MCF 10A (cell line): ENCODE measurements at regions not wholly inside any gene's neighbourhood (a gene's known extent, or its start where the extent isn't known, plus 50 kb on each side); places are given as distances from the start of the nearest gene placed in this dataset.

Source experiments
- BruUV-seq: library from RNA; stranded (reverse); fragments of 400-500 nt; replicated peaks from 2 replicates; lab custom pipeline; 2021; lab: Mats Ljungman, UMichigan
- CTCF ChIA-PET: fragments of 300-600 bp; sonication (Branson Sonifier 250); formaldehyde crosslinking; extraction: SDS; loops from one replicate; lab custom pipeline; 2021; ENCODE audit warnings: antibody characterized with exemption, inconsistent platforms; lab: Yijun Ruan, JAX
- POLR2A ChIA-PET: fragments of 300-600, 350-650 bp; sonication (Branson Sonifier 250); formaldehyde crosslinking; extraction: SDS; loops from one replicate; lab custom pipeline; 2020; ENCODE audit warnings: antibody characterized with exemption, inconsistent platforms; lab: Yijun Ruan, JAX
- DNase-seq: peaks from one replicate; pipeline ENCODE4 v3.0.0-alpha.2; 2018; ENCODE audit not compliant: unreplicated experiment
- H3K27ac Mint-ChIP-seq: one replicate; pipeline ENCODE4 v1.8.0; 2022; ENCODE audit warnings: mild to moderate bottlenecking, low read depth, mixed read lengths; ENCODE audit not compliant: unreplicated experiment
- H3K27me3 Mint-ChIP-seq: one replicate; pipeline ENCODE4 v1.8.0; 2022; ENCODE audit warnings: mixed read lengths; ENCODE audit not compliant: insufficient read depth, unreplicated experiment
- H3K36me3 Mint-ChIP-seq: one replicate; pipeline ENCODE4 v1.8.0; 2022; ENCODE audit warnings: mild to moderate bottlenecking, moderate library complexity, mixed read lengths; ENCODE audit not compliant: insufficient read depth, unreplicated experiment
- H3K4me1 Mint-ChIP-seq: one replicate; pipeline ENCODE4 v1.8.0; 2022; ENCODE audit warnings: mixed read lengths; ENCODE audit not compliant: insufficient read depth, unreplicated experiment
- H3K4me3 Mint-ChIP-seq: one replicate; pipeline ENCODE4 v1.8.0; 2022; ENCODE audit warnings: mild to moderate bottlenecking, moderate library complexity, mixed read lengths; ENCODE audit not compliant: unreplicated experiment
- H3K9me3 Mint-ChIP-seq: one replicate; pipeline ENCODE4 v1.8.0; 2022; ENCODE audit warnings: mixed read lengths; ENCODE audit not compliant: unreplicated experiment
- CTCF ChIP-seq: fragments of 200-600 bp; IDR thresholded peaks from one replicate; pipeline ENCODE4 v1.8.0; 2022; ENCODE audit warnings: antibody characterized with exemption, mild to moderate bottlenecking; ENCODE audit not compliant: unreplicated experiment
- intact Hi-C: fragments of 100-400 bp; cut with micrococcal nuclease; formaldehyde crosslinking; loops from 2 replicates; pipeline ENCODE4 v1.14.1; 2022

GRCh38 chrX:5100004-5100403, 1128.7 kb downstream of the NLGN4X start:
- Mint-ChIP-seq H3K27me3 (no peaks in the 10 kb centered on the region), H3K27ac (no peak overlapping the region), H3K36me3 (no peaks in the 10 kb centered on the region), H3K4me1 (no peaks in the 10 kb centered on the region), H3K9me3 (peaks cover 8% of the 10 kb centered on the region), H3K4me3 (no peak overlapping the region)
- intact Hi-C loops: no loop called here
- POLR2A ChIA-PET: no interaction called here
- DNase-seq: no peak
- no peak for TF ChIP-seq CTCF
- CTCF ChIA-PET: no interaction called here
- BruUV-seq: no TSS peak

GRCh38 chrX:5086388-5086787, 1142.3 kb downstream of the NLGN4X start:
- POLR2A ChIA-PET: no interaction called here
- H3K9me3 Mint-ChIP-seq: no peaks in the 10 kb centered on the region
- TF ChIP-seq CTCF: no peak
- no TSS peak for BruUV-seq
- intact Hi-C loops: no loop called here
- H3K36me3 Mint-ChIP-seq: no peaks in the 10 kb centered on the region
- no peak overlapping the region for H3K4me3 Mint-ChIP-seq
- no peak for DNase-seq
- CTCF ChIA-PET: no interaction called here
- H3K27me3 Mint-ChIP-seq: no peaks in the 10 kb centered on the region
- no peaks in the 10 kb centered on the region for H3K4me1 Mint-ChIP-seq
- H3K27ac Mint-ChIP-seq: no peak overlapping the region

- ChIA-PET CTCF (no interaction called here), POLR2A (no interaction called here)
- no peaks in the 10 kb centered on the region for H3K4me1 Mint-ChIP-seq
- DNase-seq: no peak
- no peak overlapping the region for H3K4me3 Mint-ChIP-seq
- no TSS peak for BruUV-seq
- intact Hi-C loops: no loop called here
- H3K27me3 Mint-ChIP-seq: no peaks in the 10 kb centered on the region
- peaks cover 8% of the 10 kb centered on the region for H3K9me3 Mint-ChIP-seq
- H3K27ac Mint-ChIP-seq: no peak overlapping the region
- no peak for TF ChIP-seq CTCF
- no peaks in the 10 kb centered on the region for H3K36me3 Mint-ChIP-seq
Observed at GRCh38 chrX:5084279-5084678, 1144.4 kb downstream of the NLGN4X start.

GRCh38 chrX:5082705-5083104, 1146.0 kb downstream of the NLGN4X start:
- no peak for DNase-seq
- Mint-ChIP-seq H3K4me1 (no peaks in the 10 kb centered on the region), H3K36me3 (no peaks in the 10 kb centered on the region), H3K4me3 (no peak overlapping the region), H3K9me3 (peaks cover 8% of the 10 kb centered on the region), H3K27me3 (no peaks in the 10 kb centered on the region), H3K27ac (no peak overlapping the region)
- intact Hi-C loops: no loop called here
- CTCF ChIA-PET: no interaction called here
- BruUV-seq: no TSS peak
- POLR2A ChIA-PET: no interaction called here
- no peak for TF ChIP-seq CTCF
